ENCODE measurements at regions not wholly inside any gene's neighbourhood (a gene's known extent, or its start where the extent isn't known, plus 50 kb on each side); places are given as distances from the start of the nearest gene placed in this dataset.
"Not testable (repeated sequence)": the region's sequence is repeated elsewhere in the genome, so short reads cannot be mapped to it uniquely, and the experiment has no call there.

DNA sequence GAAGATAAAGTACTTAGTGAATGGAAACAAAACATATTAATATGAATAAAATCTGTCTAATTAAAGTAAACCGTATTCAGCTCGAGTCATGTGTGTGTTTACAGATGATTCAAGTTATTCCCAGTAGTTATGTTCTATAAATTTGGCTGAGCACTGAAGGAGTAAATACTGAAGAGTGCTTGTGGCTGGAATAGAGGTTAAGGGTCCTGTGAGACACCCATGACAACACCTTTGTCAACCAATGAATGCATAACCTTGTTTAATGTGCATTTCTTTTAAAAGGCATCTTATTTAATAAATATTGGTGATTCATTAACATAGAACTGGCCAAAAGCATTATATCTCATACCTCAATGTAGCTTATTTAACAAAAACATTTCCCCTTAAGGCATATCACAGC lies 577.8 kb upstream of the SLITRK5 start:
- DNase-seq (ENCODE audit: low read depth), result no peak

DNA sequence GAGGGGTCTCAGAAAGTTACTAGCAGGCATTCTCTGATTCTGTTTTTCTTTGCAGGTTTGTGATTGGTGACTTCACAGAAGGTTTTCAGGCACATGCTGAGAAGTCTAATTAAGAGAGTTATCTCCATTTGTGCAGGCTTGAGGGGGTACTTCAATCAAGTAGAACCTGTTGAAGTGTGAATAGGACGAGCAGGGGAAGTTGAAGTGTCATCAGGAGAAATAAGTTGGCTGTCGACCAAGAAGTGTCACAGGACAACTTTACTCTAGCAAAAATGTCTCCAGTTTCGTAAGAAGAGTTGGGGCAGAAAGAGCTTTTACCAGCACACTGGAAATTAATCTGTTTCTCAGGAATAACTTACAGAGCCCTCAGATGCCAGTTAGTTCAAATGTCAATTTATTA lies 576.5 kb upstream of the SLITRK5 start:
- no peak for DNase-seq (ENCODE audit: low read depth)

DNA sequence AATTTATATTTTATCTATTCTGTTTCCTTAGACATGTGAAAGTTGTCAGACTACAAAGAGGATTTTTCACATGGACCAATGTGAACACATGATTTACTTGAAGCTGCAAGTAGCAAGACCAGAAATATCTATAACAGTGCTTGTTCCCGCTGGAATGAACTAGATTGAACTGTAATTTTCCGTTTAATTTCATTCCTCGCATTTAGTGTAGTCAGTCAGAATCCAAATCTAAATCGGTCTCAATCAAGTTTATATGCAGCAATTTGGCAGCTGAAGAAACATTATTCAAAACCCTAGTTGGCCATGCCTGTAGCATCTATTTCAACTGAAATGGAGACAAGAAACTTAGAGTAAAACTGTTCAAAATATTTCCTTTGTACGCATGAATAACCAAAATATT lies 570.7 kb upstream of the SLITRK5 start:
- DNase-seq (ENCODE audit: low read depth), result no peak

DNA sequence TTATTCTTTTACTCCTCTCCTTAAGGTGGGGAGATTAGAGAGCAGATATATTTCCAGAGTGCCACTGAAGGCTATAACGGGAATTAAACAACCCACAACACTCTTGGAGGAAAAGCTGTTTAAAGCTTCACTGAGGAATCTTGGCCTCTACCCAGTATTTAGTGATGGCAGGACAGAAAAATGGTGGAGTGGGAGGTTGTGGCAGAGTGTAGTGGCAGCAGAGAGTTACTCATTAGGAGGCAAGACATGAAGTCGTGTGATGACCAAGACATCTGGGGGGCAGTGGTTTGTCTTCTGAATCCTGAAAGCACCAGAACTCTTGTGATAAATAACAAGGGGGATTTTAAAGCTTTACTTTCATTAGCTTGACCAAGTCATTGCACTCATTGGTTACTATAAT lies 563.5 kb upstream of the SLITRK5 start:
- no peak for DNase-seq (ENCODE audit: low read depth)

DNA sequence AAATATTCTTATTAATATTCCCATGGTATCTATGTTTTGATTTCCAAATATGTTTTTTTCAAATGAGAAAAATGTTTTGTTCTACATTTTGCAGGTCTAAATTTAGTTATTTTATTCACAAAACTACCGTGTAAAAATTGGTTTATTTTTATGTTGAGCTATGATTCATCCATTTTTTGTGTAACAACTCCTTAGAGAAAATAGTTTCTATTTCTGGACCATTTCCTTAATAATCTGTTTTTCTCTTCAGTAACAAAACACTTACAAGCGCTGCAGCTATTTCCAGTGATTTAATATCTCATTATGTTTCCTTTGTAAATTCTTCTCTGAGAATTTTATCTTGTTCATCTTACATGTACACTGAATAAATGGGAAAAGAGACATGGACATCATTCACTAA lies 550.7 kb upstream of the SLITRK5 start:
- no peak for DNase-seq (ENCODE audit: low read depth)

DNA sequence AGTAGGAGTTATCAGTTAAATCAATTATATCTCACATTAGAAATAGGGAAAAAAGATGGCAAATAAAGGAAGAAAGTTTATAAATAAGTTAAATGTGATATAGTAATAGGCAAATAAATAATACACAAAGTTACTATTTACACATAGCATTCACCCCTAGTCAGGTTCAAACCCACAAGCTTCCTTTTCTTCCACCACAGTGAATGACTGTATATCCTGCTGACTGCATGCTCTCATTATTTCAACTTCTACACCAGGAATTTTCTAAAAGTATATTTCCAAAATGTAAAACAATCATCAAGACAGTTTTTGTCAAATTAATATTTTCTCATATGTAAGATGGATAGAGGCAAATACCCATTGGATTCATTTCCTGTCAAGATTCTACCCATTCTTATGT lies 548.6 kb upstream of the SLITRK5 start:
- no peak for DNase-seq (ENCODE audit: low read depth)

DNA sequence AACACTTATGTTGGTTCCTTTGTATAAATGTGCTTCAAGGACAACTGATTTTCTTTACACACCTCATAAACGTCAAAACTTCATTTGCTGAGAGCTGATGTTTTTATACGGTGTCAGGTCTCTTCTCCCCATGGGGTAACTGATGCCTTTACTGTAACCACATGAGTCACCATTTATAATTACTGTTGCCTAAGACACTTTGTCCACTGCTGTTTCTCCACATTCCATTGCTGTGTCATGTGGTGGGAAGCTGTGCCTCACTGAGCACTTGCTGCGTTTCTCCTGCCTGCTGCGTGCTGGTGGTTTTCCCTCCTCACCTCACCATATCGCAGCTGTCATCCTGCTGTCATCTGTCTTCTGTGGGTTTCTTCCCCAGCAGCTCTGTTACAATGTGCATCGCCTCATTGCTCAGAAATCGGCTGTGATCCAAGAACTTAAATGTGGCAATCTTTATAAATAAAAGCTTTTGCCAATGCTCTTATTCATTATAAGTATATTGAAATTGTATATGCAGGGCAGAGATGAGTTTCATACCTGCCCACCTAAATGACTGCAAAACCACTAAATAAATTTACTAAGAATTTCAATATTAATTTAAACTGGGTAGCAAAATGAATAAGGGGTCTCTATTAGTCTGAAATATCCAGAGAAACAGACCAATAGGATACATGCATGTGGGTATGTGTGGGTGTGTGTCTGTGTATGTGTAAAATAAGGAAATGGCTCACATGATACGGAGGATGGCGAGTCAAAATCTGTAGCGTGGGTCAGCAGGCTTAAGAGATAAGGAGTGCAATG lies 547.0 kb upstream of the SLITRK5 start:
- DNase-seq (ENCODE audit: low read depth), result no peak

DNA sequence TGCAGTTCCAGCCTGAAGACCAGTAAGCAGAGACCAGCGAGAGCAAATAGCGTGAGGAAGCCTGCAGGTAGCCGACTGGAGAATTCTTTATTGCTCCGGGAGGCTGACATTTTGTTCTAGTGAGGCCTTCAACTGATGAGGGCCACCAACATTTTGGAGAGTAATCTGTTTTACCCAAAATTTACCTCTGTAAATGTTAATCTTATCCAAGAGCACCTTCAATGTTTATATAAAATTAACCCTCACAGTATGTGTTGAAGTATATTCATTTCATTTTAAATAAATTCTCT lies 546.4 kb upstream of the SLITRK5 start:
- no peak for DNase-seq (ENCODE audit: low read depth)

DNA sequence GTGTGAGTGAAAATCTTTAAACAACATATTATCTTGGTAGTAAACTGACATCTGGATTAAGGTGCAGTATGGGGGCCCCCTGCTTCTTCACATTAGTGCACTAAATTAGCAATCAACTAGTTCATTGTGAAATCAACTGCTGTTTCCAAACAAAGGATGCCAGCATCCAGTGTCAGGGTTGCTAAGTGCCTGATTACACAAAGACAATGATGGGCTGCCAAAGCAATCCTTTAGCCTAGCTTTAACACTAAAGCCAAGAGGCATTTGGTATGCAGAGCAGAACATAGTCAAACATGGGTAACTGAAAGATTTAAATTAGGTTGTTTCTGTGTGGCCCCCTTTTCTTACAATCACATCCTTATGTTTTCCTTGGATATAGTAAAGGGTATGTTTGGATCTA lies 543.1 kb upstream of the SLITRK5 start:
- no peak for DNase-seq (ENCODE audit: low read depth)

DNA sequence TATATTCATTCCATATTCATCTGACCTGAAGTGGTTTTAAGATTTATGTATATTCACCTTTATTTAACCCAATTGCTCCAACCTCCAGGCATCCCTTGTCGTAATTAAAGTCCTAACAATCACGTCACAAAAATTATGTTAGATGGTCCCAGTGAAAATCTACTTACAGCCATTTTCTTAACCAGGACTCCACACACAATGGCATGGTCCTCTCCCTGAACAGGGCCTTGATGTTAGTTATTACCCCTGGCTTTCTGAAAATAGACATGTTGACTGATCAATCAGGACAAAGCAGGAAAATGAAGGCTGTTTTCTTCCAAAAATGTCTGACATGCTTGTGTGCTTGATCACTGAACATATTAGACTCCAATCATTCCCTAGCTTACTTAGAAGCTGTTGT lies 542.7 kb upstream of the SLITRK5 start:
- no peak for DNase-seq (ENCODE audit: low read depth)

DNA sequence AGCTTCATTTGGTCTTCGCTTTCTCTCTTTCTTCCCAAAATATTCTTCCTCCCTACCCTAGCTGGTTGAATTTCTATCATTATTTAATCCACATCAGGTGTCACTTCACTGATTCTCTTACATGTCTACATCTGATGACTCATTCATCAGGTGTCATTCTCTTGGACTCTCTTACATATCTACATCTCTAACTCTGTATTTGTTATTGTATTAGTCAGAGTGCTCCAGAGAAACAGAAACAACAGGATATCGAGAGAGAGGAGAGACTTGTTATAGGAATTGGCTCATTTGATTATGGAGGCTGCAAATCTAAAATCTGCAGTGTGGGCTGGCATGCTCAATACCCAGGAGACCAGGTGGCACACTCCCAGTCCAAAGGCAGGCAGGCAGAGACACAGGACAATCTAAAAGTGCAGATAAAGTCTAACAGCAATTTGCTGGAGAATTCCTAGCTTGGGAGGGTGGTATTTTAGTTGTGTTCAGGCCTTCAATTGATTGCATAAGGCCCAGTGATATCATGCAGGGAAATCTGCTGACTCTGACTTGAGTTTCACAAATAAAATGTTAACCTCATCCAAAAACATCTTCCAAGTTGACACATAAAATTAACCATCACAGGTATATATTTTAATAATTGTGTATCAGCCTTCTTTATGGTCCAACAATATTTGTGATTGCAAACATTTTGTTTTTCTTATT lies 541.4 kb upstream of the SLITRK5 start:
- DNase-seq (ENCODE audit: low read depth), result no peak

DNA sequence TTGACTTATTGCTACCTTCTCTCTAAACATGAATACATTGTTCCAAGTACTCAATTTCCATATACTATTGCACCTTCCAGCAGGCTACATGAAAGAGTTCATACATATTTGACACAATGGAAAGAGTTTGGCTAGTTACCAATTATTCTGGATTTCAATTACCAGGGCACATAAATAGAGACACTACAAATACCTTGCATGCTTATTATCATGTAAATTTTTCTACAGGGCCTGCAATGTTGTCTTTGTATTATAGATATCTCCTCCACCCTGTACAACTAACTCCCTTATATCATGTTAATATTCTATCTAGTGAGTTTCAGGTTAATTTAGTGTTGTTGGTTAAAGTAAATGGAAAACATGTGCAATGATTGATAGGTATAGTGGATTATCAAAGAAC lies 540.7 kb upstream of the SLITRK5 start:
- DNase-seq (ENCODE audit: low read depth), result no peak

DNA sequence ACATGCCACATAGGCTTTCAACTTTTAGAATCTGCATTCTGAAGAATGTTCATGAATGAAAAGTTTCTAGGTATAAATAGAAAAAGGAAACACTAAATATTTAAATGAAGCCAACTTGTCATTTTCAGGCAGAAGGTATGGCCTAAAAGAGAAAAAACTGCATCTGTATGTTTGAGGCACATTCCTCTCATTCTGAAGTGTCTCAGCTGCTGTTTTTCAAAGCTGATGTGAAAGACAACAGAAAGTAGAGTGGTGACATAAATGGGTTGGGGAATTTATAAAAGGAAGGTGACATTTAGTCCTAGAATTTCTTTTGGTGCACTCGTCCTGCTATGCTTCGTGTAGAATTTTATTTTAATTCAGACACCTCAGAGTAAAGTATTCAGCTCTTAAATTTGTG lies 539.6 kb upstream of the SLITRK5 start:
- no peak for DNase-seq (ENCODE audit: low read depth)

DNA sequence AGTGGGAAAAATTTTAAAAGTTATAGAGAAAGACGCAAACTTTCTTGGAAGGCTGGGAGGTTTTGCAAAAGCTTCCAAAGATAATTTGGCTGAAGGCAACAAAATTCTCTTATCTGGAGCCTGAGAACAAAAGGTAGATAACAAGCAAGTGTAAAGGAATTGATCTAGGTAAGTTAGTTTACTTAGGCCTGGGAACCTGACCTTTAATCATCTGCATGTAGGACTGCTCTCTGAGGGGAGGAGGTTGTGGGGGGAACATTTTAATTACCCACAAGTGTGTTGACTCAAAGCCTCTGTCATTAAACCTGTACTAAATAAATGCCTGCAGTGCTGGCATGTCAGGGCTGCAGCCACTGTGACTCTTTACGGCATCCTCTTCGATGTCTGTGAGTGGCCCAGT lies 532.3 kb upstream of the SLITRK5 start:
- no peak for DNase-seq (ENCODE audit: low read depth)

DNA sequence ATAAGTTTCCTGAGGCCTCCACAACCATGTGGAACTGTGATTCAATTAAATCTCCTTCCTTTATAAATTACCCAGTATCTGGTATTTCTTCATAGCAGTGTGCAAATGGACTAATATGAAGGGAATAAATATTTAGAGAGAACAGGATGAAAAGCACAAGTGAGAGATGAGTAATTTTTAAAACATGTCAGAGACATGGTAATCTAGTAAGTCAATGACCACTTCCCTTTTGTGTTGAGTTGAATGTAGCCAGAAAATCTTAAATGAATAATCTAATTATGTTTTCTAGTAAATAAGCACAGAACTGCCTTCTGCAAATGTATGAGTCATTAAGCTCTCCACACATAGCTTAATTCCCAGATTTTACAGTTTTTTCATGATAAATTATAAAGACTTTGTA lies 524.1 kb upstream of the SLITRK5 start:
- no peak for DNase-seq (ENCODE audit: low read depth)

DNA sequence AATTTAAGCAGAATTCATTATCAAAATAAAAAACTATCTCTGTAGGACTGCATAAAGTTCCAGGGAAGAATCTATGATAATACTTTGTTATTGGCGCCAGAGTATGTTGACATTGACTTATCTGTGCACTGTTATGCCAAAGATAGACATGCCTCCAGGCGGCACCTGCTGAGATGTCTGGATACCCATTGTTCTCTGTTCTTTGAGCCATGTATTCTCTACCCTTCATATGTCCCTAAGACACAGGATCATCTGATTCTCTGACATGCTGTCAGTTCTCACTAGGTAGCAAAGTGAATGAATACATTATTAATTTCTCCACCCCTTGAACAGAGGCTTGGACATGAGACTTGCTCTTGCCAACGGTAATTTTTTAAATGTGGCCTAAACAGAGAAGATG lies 517.8 kb upstream of the SLITRK5 start:
- DNase-seq (ENCODE audit: low read depth), result no peak

DNA sequence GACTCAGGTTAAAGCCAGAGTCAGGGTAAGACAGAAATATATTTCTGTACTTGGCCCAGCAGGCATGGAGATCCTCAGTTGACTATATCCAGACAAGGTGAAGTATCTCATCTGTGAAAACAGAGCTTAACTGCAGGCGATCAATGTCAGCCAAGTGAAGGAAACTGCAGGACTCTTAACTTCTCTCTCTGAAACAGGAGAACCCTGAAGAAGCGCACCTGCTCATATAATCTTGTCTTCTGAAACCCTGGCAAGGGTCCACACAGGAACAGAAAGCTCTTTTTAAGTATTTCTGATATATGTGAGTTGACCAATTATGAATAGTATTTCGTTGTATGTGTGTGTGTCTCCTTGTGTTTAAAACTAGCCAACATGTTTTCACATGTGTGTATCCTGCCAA lies 504.8 kb upstream of the SLITRK5 start:
- DNase-seq (ENCODE audit: low read depth), result no peak

DNA sequence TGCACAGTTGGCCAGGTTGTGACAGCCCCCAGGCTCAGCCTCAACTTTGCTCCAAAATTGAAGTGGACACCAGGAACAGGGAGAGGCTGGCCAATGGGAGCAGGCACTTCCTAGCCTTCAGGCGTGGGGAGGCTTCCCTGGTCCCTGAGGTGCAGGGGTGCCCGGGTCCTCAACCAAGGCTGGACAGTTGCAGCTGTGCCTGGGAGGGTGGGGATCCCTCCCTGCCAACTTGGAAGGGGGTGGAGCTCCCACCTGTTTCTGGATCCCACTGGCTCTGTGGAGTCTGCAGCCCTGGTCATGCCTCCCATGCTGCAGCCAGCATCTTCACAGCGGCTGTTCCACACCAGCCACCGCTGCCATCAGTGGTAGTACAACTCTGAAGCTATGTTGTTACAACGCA lies 502.8 kb upstream of the SLITRK5 start:
- DNase-seq (ENCODE audit: low read depth), result no peak

DNA sequence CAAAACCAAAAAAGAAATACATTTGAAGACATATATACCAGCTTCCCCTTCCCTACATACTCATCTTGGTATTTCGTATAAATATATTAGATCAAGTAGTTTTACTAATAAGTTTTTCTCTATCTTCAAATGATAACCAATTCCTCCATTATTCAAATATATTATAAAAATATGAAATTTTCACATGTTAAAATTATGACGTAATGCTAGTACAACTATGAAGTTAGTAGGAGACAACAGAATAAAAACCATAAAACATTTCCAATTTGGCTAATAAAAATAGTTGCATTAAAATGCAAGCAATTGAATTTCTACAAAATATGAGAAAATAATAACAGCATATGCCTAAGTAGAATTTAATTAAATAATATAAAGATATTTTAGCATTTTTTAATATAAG lies 501.8 kb upstream of the SLITRK5 start:
- no peak for DNase-seq (ENCODE audit: low read depth)

DNA sequence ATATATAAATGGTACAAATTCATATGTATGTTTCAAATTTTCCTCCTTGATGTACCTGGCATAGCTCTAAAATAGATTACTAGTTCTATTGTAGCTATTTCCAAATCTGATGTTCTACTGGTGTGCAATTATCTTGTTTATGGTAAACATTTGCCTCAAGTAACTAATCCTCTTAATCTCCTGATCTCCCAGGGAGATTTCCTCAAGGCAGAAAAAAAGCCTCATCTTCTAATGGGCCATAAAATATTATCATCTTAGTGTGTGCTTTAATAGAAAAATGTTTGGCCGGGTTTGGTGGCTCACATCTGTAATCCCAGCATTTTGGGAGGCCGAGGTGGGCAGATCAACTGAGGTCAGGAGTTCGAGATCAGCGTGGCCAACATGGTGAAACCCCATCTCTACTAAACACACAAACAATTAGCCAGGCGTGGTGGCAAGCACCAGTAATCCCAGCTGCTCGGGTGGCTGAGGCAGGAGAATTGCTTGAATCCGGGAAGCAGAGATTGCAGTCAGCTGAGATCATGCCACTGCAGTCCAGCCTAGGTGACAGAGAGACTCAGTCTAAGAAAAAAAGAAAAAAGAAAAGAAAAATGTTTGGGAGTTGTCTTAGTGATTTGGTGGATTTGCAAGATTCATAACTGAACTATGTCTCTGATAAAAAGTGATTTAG lies 498.9 kb upstream of the SLITRK5 start:
- DNase-seq (ENCODE audit: low read depth), result no peak

DNA sequence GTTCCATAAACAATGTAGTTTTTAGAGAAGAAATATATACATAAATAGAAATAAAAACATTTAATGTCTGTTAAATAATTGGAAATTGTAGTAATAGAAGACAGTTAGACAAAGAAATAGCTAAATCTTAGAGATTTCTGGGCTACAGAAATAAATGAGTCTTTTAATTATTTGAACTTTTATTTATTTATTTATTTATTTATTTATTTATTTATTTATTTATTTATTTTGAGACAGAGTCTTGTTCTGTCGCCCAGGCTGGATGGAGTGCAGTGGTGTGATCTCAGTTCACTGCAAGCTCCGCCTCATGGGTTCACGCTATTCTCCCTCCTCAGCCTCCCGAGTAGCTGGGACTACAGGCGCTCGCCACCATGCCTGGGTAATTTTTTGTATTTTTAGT lies 486.0 kb upstream of the SLITRK5 start:
- not testable (repeated sequence) for DNase-seq (ENCODE audit: low read depth)

DNA sequence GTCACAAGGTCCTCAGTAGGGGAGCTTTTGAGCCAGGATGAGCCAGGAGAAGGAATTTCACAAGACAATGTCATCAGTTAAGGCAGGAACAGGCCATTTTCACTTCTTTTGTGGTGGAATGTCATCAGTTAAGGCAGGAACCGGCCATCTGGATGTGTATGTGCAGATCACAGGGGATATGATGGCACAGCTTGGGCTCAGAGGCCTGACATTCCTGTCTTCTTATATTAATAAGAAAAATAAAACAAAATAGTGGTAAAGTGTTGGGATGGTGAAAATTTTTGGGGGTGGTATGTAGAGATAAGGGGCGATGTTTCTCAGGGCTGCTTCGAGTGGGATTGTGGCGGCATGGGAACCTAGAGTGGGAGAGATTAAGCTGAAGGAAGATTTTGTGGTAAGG lies 484.5 kb upstream of the SLITRK5 start:
- not testable (repeated sequence) for DNase-seq (ENCODE audit: low read depth)

DNA sequence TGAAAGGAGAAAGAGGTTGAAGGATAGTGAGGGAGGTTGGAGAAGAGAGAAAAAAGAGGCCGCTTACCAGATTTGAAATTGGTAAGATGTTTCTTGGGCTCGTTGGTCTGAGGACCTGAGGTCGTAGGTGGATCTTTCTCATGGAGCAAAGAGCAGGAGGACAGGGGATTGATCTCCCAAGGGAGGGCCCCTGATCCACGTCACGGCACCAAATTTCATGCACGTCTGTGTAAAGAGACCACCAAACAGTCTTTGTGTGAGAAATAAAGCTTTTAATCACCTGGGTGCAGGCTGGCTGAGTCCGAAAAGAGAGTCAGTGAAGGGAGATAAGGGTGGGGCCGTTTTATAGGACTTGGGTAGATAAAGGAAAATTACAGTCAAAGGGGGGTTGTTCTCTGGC lies 479.7 kb upstream of the SLITRK5 start:
- not testable (repeated sequence) for DNase-seq (ENCODE audit: low read depth)
